B cell (primary cell): ENCODE measurements at regions not wholly inside any gene's neighbourhood (a gene's known extent, or its start where the extent isn't known, plus 50 kb on each side); places are given as distances from the start of the nearest gene placed in this dataset.

ENCODE experiments used
- ATAC-seq: fragments of 200-7000 bp; cut with Tn5 transposase; one replicate; pipeline ENCODE4 v1.10.0; 2021; ENCODE audit warnings: low read depth, mild to moderate bottlenecking, moderate number of reproducible peaks, moderate library complexity
- CTCF ChIA-PET: fragments of 350-600 bp; sonication (Branson Sonifier 250); formaldehyde crosslinking; loops from one replicate; lab custom pipeline; 2021; ENCODE audit warnings: antibody characterized with exemption, inconsistent platforms; lab: Charles Lee
- POLR2A ChIA-PET: fragments of 350-600 bp; sonication (Branson Sonifier 250); formaldehyde crosslinking; loops from one replicate; lab custom pipeline; 2021; ENCODE audit warnings: antibody characterized with exemption; lab: Charles Lee
- DNase-seq: peaks from one replicate; pipeline ENCODE4 v3.0.0; 2013
- H2AFZ ChIP-seq: 2 replicates; pipeline ENCODE4 v1.6.1; 2012; ENCODE audit warnings: mild to moderate bottlenecking, low read depth, low read length; ENCODE audit not compliant: insufficient read depth, poor library complexity, severe bottlenecking
- H3K27ac ChIP-seq, 2 donors: 1 replicate in 1 of 2; 2 replicates in 1 of 2; pipeline ENCODE4 v1.5.1; 2012 to 2013; ENCODE audit warnings: low read length in 2 of 2, mild to moderate bottlenecking in 2 of 2, moderate library complexity in 1 of 2
- H3K27me3 ChIP-seq, 4 experiments: fragments of 200-600 bp in 1 of 4; sonication (generic) in 1 of 4; replicated peaks in 1 of 4; 1 replicate in 2 of 4; 2 replicates in 2 of 4; pipeline versions ENCODE4 v1.6.1 to v1.7.0; 2013 to 2016; ENCODE audit warnings: low read length in 3 of 4, mild to moderate bottlenecking in 2 of 4, mixed read lengths in 1 of 4, moderate library complexity in 1 of 4; ENCODE audit not compliant: insufficient read depth in 4 of 4, control insufficient read depth in 3 of 4; ENCODE audit errors: control extremely low read depth in 1 of 4
- H3K36me3 ChIP-seq, 2 experiments: replicated peaks in 1 of 2; 1 replicate in 1 of 2; 2 replicates in 1 of 2; pipeline versions ENCODE4 v1.6.1 to v1.7.1; 2013; ENCODE audit warnings: low read length in 1 of 2; ENCODE audit not compliant: insufficient read depth in 2 of 2, control insufficient read depth in 1 of 2; ENCODE audit errors: control extremely low read depth in 1 of 2, extremely low read depth in 1 of 2
- H3K4me1 ChIP-seq, 2 donors: fragments of 200-600 bp in 1 of 2; sonication (generic) in 1 of 2; 1 replicate in 1 of 2; 2 replicates in 1 of 2; pipeline versions ENCODE4 v1.5.1 to v1.6.1; 2013 to 2017; ENCODE audit warnings: low read length in 2 of 2; ENCODE audit not compliant: control insufficient read depth in 2 of 2, insufficient read depth in 2 of 2
- H3K4me2 ChIP-seq: replicated peaks from 2 replicates; pipeline ENCODE3; 2012; ENCODE audit warnings: mild to moderate bottlenecking, low read depth, low read length; ENCODE audit not compliant: poor library complexity, severe bottlenecking
- H3K4me3 ChIP-seq, 5 experiments: fragments of 200-600 bp in 1 of 5; sonication (generic) in 1 of 5; 1 replicate in 3 of 5; 2 replicates in 2 of 5; pipeline versions ENCODE4 v1.5.1 to v1.7.0; 2011 to 2016; ENCODE audit warnings: low read length in 4 of 5, mild to moderate bottlenecking in 4 of 5, low read depth in 2 of 5, control low read depth in 1 of 5, moderate library complexity in 1 of 5; ENCODE audit not compliant: insufficient read depth in 1 of 5; ENCODE audit errors: control extremely low read depth in 1 of 5, extremely low read depth in 1 of 5
- H3K79me2 ChIP-seq: fragments of 200-600 bp; sonication (generic); one replicate; pipeline ENCODE4 v1.6.0; 2016; ENCODE audit warnings: low read length; ENCODE audit not compliant: control insufficient read depth, insufficient read depth
- H3K9ac ChIP-seq: fragments of 200-600 bp; sonication (generic); 2 replicates; pipeline ENCODE4 v1.6.1; 2017; ENCODE audit warnings: mild to moderate bottlenecking, low read length, moderate library complexity
- H3K9me3 ChIP-seq, 3 donors: one replicate each; pipeline versions ENCODE4 v1.6.1 to v1.7.1; 2013; ENCODE audit warnings: low read length in 2 of 3; ENCODE audit not compliant: control insufficient read depth in 2 of 3, insufficient read depth in 1 of 3; ENCODE audit errors: control extremely low read depth in 1 of 3
- H4K20me1 ChIP-seq: 2 replicates; pipeline ENCODE4 v1.6.0; 2012; ENCODE audit warnings: mild to moderate bottlenecking, low read length; ENCODE audit not compliant: insufficient read depth, control insufficient read depth, poor library complexity, severe bottlenecking
- H3K27ac Mint-ChIP-seq: one replicate; pipeline ENCODE4 v1.8.0; 2021; ENCODE audit warnings: mixed read lengths
- H3K27me3 Mint-ChIP-seq: one replicate; pipeline ENCODE4 v1.8.0; 2021; ENCODE audit warnings: mixed read lengths
- H3K4me1 Mint-ChIP-seq: one replicate; pipeline ENCODE4 v1.8.0; 2021; ENCODE audit warnings: mixed read lengths
- H3K4me3 Mint-ChIP-seq: one replicate; pipeline ENCODE4 v1.8.0; 2021; ENCODE audit warnings: mixed read lengths
- H3K9me3 Mint-ChIP-seq: one replicate; pipeline ENCODE4 v1.8.0; 2022; ENCODE audit warnings: mixed read lengths; ENCODE audit not compliant: insufficient read depth
- CTCF ChIP-seq: fragments of 200-600 bp; IDR thresholded peaks from one replicate; pipeline ENCODE4 v1.8.0; 2022; ENCODE audit warnings: antibody characterized with exemption, mild to moderate bottlenecking
- EZH2 ChIP-seq: IDR thresholded peaks from 2 replicates; pipeline ENCODE4 v1.6.1; 2012; ENCODE audit warnings: borderline replicate concordance, low read depth, mild to moderate bottlenecking, moderate library complexity, low read length; ENCODE audit not compliant: insufficient read depth, poor library complexity, severe bottlenecking
- WGBS: methylation state at CpG from one replicate; pipeline ENCODE4 v1.1.5; 2013; ENCODE audit warnings: missing lambda C conversion rate; ENCODE audit not compliant: insufficient coverage; 5-methylcytosine and 5-hydroxymethylcytosine counted together
- intact Hi-C: fragments of 100-400 bp; cut with micrococcal nuclease; formaldehyde crosslinking; loops from one replicate; pipeline ENCODE4 v1.10.0; 2022

GRCh38 chr1:118786454-118787155, 201.5 kb downstream of the TBX15 start:
- DNase-seq = no peak
- H3K27ac ChIP-seq = no peak overlapping the region
- intact Hi-C loops = no loop called here
- H4K20me1 ChIP-seq = no peaks in the 10 kb centered on the region
- no peak for TF ChIP-seq EZH2
- no peak for TF ChIP-seq CTCF
- no peak overlapping the region for H2AFZ ChIP-seq
- no peak overlapping the region for H3K9ac ChIP-seq
- H3K4me1 Mint-ChIP-seq = no peaks in the 10 kb centered on the region
- WGBS = 89% methylated on average over 1 of the region's 4 CpGs
- no peak overlapping the region for H3K4me3 ChIP-seq
- ATAC-seq = no peak
- ChIA-PET POLR2A (no interaction called here), CTCF (no interaction called here)
- no peak overlapping the region for H3K4me2 ChIP-seq
- H3K9me3 ChIP-seq = peaks cover 0 to 14% (median 5%) of the 10 kb centered on the region in 3 donors
- H3K4me1 ChIP-seq = no peaks in the 10 kb centered on the region
- peaks cover 7% of the 10 kb centered on the region for H3K9me3 Mint-ChIP-seq
- H3K27me3 ChIP-seq = no peaks in the 10 kb centered on the region
- H3K27me3 Mint-ChIP-seq = peaks cover 9% of the 10 kb centered on the region
- H3K27ac Mint-ChIP-seq = no peak overlapping the region
- H3K79me2 ChIP-seq = no peaks in the 10 kb centered on the region
- no peaks in the 10 kb centered on the region for H3K36me3 ChIP-seq
- no peak overlapping the region for H3K4me3 Mint-ChIP-seq

- no peaks in the 10 kb centered on the region for H3K4me1 Mint-ChIP-seq
- Histone ChIP-seq H3K79me2 (no peaks in the 10 kb centered on the region), H2AFZ (no peak overlapping the region), H3K4me1 (no peaks in the 10 kb centered on the region), H3K4me3 (no peak overlapping the region), H4K20me1 (no peaks in the 10 kb centered on the region), H3K4me2 (no peak overlapping the region), H3K36me3 (no peaks in the 10 kb centered on the region), H3K9ac (no peak overlapping the region), H3K27ac (no peak overlapping the region), H3K27me3 (no peaks in the 10 kb centered on the region), H3K9me3 (peaks cover 0 to 16% (median 1%) of the 10 kb centered on the region in 3 donors)
- ChIA-PET CTCF (no interaction called here), POLR2A (no interaction called here)
- peaks cover 9% of the 10 kb centered on the region for H3K27me3 Mint-ChIP-seq
- WGBS = 57% methylated on average over 1 of the region's 2 CpGs
- H3K4me3 Mint-ChIP-seq = no peak overlapping the region
- H3K27ac Mint-ChIP-seq = no peak overlapping the region
- H3K9me3 Mint-ChIP-seq = peaks cover 2% of the 10 kb centered on the region
- ATAC-seq = no peak
- no peak for DNase-seq
- intact Hi-C loops = no loop called here
- no peak for TF ChIP-seq EZH2
- no peak for TF ChIP-seq CTCF
Observed at GRCh38 chr1:118785246-118785645, 202.9 kb downstream of the TBX15 start.
